DMS 273 (cell line): ENCODE measurements at regions not wholly inside any gene's neighbourhood (a gene's known extent, or its start where the extent isn't known, plus 50 kb on each side); places are given as distances from the start of the nearest gene placed in this dataset.

ENCODE experiments used
- DNase-seq: peaks from one replicate; lab custom pipeline; 2025; ENCODE audit not compliant: unreplicated experiment; lab: John Stamatoyannopoulos, UW

DNA sequence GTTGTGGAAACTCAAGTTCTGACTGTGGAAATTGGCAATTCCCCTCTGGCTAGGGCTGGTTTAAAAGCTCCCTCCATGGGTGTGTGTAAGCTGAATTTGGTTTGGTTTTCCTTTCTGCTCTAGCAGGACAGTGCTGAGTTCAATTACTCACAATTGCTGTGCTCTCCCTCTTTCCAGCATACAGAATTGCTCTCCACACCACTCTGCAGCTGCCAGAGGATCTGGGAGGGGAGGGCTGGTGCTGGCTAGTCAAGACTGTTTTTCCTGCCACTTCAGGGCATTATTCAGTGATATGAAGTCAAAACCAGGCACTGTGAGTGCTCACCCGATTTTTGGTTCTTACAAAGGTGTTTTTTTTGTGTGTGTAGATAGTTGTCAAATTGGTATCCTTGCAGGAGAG, 336.9 kb upstream of the SLC24A2 start:
- DNase-seq, result peak; percentile 5

DNA sequence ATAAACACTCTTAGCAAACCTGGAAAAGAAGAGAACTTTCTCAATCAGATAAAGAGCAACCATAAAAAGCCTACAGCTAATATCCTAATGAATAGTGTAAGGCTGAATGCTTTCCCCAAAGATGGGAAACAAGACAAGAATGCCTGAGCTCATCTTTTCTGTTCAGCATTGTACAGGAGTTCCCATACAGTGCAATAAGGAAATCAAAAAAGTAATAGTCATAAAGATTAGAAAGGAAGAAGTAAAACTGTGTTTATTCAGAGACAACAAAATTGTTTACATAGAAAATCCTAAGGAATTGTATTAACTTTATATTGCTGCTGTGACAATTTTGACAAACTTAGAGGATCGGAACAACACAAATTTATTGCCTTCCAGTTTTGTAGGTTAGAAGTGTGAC, 330.7 kb upstream of the SLC24A2 start:
- no peak for DNase-seq

DNA sequence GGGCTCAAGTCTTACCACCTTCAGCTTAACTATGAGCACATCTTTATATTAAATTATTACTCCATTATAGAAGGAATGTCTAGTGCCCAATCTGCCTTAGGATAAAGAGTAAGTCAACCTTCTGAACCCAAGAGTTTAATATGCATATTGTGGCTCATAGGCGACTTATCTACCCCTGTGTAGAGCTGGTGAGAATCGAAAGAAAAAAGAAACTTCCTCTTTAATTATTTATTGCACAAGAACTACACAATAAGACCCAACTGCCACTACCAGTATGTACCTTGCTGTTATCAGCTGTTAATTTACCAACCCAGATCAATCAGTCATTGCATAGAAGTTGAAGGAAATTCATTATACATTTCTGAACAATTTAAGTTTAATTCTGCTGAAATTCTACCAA, 329.1 kb upstream of the SLC24A2 start:
- DNase-seq, result no peak

DNA sequence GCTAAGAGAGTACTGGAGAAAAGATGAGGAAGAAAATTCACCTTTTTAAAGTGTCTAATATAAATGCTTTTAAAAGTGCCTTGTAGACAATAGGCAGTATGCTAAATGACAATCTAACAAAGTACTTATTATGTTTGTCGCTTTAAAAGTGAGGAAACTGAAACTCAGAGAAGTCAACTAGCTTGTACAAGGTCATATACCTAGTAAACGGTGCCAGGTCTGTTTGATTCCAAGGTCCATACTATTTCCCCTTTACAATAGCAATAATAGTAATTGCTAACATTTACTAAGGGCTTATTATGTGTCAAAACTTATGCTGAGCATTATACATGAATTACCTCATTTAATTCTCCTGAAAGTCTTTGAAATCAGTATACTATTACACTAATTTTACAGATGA, 328.6 kb upstream of the SLC24A2 start:
- no peak for DNase-seq

DNA sequence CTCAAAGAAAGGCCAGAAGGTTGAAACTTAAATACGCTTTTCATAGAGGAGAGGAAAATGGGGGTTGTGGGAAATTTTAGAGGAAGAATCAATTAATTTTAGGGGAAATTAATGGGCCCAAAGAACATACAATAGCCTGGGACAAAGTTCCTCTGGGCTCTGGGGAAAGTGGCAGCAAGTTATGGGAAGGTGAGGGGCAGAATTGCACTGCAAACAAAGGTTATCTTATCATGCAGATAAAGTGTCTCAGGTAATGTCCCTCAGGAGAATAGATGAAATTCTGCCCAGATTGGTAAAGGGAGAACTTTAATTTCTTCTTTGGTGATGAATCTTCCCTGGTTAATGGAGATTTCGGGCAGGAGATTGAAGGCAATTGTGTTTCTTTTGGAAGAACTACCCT, 326.1 kb upstream of the SLC24A2 start:
- DNase-seq, result no peak

DNA sequence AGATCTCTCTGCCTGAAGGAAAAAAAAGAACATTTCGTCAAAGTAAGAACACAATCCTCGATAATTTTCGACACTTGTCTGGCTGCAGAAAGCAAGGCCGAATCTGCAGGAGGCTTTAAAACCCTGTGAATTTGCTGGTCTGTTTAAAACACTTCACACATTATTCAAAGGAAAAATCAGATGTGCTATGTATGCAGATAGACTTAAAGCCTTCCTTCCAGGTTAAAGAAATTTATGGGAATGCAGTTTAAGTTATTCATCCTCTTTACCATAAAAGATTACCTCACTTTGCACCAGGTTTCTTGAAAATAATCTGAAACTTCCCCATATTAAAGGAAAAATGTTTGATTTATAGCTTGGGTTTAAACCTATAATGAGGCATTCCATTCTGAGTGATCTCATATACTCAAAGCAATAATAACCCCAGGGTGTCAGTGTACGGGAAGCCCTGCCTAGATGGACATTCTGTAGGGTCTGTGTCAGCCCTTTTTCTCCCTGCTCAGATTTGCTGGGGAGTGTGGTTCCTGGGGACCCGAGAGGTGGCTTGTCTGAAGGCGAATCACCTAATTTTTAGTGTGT, 323.5 kb upstream of the SLC24A2 start:
- no peak for DNase-seq

DNA sequence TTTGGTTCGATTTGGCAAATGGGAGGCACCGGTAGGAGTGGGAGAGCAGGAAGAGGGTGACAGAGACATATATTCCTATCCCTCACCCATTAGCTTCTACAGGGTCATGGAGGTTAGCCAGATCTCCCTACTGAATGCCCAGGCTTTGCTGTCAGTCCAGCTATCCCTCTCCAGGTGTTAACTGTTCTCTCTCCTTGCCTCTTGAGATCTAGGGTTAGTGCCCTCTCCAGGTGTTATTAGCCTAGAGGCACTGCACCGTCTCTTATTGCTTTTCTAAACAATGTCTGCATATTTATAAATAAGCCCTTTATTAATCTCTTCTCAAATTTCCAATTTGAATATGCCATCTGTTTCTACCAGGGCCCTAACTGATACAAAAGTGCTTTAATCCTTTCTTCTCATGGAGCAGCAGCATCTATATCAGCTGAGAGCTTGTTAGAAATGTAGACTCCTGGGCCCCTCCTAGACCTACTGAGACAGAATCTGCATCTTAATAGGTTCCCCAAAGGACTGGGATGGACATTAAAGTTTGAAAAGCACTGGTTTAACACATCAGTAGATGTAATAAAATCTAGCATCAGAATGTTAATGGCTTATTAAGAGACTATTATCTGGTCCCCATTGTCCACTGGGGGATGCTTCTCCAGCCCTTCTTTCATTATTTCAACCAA, 322.5 kb upstream of the SLC24A2 start:
- DNase-seq, result no peak

DNA sequence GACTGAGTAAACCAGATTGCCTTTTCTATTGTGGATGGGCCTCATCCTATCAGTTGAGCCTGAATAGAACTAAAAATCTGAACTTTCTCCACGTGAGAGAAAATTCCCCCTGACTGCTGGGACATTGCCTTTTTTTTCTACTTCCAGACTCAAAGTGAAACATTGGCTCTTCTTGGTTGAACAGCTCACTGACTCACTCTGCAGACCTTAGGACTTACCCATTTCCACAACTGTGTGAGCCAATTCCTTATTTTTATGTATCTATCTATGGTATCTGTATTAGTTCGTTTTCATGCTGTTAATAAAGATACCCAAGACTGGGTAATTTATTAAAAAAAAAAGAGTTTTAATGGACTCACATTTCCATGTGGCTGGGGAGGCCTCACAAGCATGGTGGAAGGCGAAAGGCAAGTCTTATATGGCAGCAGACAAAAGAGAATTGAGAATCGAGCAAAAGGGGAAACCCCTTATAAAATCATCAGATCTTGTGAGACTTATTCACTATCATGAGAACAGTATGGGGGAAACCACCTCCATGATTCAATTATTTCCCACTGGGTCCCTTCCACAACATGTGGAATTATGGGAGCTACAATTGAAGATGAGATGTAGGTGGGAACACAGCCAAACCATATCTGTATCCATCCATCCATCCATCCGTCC, 306.7 kb upstream of the SLC24A2 start:
- no peak for DNase-seq

DNA sequence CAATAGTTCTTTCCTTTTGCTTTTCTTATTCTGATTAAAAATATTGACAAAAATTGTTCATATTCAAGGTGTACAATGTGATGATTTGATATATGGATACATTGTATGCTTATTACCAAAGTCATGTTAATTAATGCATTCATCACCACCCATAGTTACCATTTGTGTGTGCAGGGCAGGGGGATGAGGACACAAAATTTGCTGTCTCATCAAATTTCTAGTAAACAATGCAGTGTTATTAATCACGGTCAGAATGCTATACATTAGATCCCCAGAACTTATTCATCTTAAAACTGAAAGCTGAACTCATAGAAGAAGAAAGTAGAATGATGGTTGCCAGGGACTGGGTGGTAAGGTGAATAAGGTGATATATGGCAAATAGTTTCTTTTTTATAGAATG, 303.7 kb upstream of the SLC24A2 start:
- DNase-seq, result no peak

DNA sequence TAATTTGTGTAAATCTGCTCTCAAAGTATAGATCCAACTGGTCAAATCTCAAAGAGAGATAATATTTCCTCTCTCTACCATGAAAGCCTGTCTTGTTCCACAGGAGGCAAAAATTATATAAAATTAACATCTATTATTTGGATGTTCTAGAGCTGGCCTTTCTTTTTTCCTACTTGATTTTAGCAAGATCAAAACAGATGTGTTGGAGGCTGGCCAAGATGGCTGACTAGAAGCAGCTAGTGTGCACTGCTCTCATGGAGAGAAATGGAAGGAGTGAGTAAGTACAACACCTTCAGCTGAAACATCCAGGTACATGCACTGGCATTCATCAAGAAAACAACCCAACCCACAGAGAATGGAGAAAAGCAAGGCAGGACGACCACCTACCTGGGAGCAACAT, 298.6 kb upstream of the SLC24A2 start:
- DNase-seq, result peak; percentile 54

DNA sequence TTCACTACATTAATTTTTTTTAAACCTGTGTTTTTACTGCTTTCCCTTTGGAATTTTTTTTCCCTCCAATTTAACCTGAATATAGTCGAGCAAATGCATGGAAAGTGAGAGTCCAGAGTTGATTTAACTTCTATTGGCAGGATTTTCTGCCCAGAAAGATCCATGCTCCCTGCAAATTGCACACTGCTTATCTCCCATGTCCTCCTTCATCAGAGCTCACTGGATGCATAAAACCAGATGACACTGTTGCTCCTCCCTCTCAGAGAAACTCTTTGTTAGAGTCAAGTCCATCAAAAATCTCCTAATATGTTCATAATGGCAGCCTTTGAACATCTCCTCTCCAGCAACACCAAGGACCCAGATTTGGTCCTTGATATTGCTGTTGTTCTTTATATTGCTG, 297.0 kb upstream of the SLC24A2 start:
- DNase-seq, result no peak

DNA sequence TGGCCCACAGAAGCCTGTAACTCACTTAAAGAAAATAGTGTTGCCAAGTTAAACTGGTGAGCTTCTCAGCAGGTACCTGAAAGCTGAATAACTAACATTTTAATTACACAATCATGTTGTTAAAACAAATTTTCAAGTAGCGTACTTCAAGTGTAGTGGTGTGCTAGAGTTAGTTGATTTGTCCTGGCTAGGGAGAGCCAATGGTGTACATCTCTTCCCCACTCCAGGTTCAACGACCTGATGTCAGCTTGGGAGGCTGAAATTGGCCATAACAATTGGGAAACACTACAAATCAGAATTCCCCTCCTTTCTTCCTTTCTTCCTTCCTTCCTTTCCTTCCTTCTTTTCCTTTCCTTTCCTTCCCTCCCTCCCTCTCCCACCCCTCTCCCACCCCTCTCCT, 295.3 kb upstream of the SLC24A2 start:
- DNase-seq, result no peak

DNA sequence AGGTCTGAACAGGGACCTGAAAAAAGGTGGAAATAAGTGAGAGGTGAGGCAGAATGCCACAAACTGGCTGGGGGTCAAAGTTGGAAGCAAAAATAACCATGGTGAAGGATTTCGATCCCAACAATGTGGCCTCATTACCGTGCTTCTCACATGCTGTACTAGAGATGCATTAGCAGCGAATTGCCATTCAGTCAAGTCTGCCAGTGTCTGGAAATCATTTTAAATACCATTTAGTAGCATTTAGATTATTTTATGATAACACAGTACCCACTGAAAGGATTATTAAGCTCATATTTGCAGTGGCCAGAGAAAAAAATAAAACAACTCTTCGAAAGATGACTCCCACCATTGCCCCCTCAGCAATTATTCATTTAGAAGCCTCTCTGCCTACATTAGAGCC, 294.6 kb upstream of the SLC24A2 start:
- no peak for DNase-seq

DNA sequence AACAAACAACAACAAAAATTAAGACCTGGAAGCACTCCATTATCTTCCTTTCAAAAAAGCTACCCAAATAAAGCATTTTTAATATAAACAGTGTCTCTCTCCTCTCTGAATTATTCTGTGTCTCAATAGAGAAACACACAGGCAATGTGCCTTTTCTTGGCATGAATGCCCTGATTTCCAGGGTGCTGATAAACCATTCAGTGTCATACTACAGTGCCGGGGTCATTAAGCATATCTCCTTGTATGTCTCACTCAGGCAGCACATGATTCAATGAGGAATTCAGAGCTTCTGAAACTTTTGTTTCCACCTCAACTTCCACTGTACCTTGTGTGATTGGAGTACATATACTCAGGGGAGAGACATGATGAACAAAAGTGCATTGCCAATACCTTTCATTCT, 294.0 kb upstream of the SLC24A2 start:
- no peak for DNase-seq

DNA sequence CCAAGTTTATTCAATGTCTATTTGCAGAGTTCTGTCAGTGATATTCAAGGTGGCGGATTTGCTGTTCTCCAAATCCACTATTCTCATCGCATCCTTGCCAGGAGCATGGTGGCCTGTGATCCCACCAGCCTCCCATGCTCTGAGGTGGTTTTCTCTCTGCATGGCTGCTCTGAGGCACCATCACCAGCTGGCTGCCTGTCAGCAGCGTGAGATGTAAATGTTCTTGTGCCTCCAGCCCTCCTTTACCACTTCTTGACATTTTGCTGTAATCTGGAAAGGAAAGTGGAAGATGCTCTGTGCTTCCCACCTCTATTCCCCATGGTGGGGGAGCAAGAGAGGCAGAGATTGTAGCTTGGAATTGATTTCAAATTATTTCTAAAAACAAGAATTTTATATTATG, 293.6 kb upstream of the SLC24A2 start:
- no peak for DNase-seq

DNA sequence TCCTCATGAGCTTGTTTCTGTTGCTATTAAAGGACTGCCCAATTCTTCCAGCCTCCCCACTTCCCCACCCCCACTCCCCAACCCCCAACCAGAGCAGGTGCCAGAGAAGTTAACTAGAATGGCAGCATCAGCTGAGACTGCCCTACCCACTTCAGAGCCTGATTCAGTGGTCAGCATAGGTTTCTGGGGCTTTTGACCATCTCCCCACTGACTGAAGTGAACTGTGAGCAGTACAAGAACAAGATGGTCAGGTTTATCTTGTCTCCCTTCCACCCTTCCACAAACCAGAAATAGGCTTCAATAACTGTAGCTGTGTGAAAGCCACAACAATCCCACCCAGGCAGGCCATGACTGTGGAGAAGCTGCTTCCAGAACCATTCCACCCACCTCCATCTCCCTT, 289.4 kb upstream of the SLC24A2 start:
- DNase-seq, result no peak

DNA sequence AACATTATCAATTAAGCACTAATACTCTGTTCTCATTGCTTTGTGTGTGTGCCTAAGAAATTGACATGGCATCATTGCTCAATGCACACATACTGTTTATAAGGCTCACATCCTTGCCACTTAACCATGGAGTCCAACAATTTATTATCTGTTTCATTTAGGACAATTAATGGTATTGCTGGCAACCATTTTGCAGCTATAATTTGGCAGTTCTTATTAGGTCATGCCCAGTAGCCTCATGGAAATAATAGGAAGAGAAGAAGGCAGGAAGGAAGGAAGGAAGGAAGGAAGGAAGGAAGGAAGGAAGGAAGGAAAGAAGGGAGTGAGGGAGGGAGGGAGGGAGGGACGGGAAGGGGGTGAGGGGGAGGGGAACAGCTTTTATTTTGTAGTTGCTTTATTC, 285.5 kb upstream of the SLC24A2 start:
- no peak for DNase-seq

DNA sequence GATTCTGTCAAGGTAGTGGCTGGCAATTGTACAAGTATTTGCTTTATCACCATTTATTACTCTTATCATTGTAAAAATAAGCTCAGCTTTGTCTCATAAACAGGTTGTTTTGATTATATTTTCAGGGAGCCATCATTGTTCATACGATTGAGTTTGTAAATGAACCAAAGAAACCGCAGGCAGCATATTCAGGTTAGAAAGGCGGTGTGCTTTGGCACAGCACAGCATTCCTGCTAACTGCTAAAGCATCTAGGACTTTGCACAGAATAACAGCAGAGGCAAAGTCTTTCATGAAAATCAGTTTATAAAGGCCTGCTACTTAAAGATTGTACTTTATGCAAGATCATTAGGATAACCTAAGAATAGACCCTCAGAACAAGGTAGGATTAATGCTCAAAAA, 281.5 kb upstream of the SLC24A2 start:
- no peak for DNase-seq

DNA sequence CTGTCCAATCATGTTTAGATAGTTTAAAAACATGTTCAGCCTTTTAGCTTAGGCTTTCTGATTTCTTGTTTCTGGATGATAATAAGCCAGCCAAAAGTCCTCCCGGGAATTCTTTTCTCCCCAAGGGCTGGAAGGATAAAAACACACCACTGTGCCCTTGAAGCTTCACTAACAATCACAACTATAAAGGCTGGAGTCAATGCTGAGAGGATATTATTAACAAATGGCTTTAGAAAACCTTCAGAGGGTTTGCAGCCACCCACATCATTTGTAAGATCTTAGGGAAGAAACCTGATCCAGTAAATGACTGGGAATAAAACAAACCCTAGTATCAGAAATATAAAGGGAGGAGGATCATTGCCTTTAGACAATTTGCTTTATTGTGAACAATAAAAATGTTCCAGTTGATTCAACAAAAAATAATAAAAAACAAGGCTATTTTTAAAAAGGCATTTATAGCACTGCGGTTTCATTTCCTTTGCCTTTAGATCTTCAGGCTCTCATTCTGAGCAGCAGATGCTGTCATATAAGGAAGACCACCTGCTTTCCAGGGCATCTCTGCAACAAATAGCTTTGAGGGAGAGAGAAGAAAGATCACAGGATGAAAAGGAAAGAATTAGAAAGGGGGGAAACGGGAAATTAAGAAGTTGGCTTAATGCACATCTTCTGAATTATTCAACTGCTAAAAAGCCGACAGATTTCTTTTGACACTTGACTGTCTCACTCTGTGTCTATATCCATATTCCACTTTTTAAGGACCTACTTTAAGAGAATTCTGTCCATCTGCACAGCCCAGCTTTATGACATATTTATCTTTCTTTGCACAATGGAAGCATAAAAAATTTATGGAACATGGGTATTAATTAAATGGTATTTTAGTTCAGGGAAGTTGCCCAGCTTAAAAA, 277.2 kb upstream of the SLC24A2 start:
- DNase-seq, result peak; percentile 32

DNA sequence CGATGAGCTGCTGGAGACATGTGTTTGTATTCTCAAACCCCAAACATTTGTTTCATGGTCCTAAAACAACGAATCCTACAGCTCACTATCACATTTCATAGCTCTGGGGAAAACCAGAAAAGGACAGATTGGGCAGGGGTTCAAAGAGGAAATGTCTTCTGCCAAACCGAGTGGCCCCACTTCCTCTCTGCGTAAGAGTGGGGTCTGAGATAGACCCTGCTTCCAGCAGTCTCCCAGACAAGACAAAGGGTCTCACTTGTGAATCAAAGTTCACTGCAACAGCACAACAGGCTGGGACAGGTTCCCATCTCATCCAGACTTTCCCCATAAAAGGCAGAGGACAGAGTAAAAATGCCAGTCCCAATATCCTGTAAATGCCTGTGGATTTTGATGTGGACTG, 276.2 kb upstream of the SLC24A2 start:
- no peak for DNase-seq

DNA sequence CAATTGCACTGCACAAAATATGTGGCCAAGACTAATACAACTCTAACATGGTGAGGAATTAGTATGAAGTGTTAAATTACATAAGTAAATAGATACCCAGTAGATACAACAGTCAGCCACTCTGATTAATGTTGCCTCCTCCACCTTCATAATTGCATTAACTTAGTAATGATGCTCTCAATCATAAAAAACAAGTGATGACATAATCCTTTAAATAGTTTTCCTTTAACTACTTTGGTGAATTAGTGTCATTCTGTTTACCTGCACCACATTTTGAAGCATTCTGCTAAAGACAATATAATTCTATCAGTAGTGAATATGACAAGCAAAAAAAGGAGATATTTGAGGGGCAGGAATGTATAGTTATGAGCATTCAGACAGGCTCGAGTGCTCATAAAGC, 265.9 kb upstream of the SLC24A2 start:
- DNase-seq, result no peak

DNA sequence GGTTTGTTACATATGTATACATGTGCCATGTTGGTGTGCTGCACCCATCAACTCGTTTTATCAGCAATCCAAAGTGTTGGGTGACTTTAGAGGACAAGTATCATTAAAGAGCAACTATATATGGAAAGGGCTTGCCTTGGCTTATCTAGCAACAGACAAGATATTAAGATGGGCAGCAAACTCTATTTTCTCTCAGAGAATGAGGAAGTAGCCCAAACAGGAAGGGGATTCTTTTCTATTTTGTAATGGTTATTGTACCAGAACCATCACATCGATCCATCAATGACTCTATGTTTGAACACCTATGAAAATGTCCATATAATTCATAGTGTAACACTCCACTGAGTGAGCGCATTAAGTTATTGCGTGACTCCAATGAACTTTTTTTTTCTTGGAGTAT, 260.1 kb upstream of the SLC24A2 start:
- no peak for DNase-seq
